ENCODE measurements at regions not wholly inside any gene's neighbourhood (a gene's known extent, or its start where the extent isn't known, plus 50 kb on each side); places are given as distances from the start of the nearest gene placed in this dataset.

- DNase-seq (ENCODE audit: low spot score): no peak
- TF ChIP-seq, protein P1, sequence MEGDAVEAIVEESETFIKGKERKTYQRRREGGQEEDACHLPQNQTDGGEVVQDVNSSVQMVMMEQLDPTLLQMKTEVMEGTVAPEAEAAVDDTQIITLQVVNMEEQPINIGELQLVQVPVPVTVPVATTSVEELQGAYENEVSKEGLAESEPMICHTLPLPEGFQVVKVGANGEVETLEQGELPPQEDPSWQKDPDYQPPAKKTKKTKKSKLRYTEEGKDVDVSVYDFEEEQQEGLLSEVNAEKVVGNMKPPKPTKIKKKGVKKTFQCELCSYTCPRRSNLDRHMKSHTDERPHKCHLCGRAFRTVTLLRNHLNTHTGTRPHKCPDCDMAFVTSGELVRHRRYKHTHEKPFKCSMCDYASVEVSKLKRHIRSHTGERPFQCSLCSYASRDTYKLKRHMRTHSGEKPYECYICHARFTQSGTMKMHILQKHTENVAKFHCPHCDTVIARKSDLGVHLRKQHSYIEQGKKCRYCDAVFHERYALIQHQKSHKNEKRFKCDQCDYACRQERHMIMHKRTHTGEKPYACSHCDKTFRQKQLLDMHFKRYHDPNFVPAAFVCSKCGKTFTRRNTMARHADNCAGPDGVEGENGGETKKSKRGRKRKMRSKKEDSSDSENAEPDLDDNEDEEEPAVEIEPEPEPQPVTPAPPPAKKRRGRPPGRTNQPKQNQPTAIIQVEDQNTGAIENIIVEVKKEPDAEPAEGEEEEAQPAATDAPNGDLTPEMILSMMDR (IDR thresholded peaks at IDR 0.05): no peak
- peaks cover 26% of the 10 kb centered on the region for H3K27me3 Mint-ChIP-seq (ENCODE audit: low read depth)
- H3K4me3 Mint-ChIP-seq (ENCODE audit: unreplicated experiment): no peak overlapping the region
- H3K36me3 Mint-ChIP-seq (ENCODE audit: low read depth): no peaks in the 10 kb centered on the region
- H3K4me1 Mint-ChIP-seq (ENCODE audit: low read depth): no peaks in the 10 kb centered on the region
- H3K9me3 Mint-ChIP-seq (ENCODE audit: low read depth): no peaks in the 10 kb centered on the region
- no peak overlapping the region for H3K27ac Mint-ChIP-seq (ENCODE audit: unreplicated experiment)
These were observed 455.1 kb downstream of the PLCL1 start for GRCh38 chr2:198259496-198259895.

DNA sequence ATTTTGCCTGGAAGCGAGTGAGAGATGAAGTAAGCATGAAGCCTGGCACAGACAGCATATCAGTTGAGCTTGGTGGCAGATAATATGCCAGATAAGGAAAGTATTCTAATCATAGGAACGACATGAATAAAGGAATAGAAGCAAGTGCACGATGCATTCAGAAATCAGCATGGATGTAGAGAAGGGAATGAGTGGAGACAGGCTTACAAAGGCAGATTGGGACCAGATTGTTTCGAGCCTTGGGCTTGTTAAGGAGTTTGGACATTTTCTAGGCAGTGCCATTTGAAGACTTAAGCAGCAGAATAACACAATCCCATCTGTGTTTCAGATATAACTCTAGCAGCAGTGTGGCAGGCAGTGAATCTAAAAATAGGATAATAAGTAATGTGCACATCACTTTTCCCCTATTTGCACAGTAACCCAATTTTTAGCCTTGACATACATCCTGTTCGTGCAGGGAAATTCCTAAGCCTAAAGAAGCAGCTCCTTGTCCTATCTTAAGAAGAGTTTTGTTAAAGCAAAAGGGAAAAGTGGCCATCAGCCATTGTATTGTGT is 450.2 kb downstream of the PLCL1 start:
- TF ChIP-seq, protein P1 (IDR thresholded peaks at IDR 0.05): no peak
- Mint-ChIP-seq H3K4me1 (ENCODE audit: low read depth) (no peaks in the 10 kb centered on the region), H3K36me3 (ENCODE audit: low read depth) (no peaks in the 10 kb centered on the region), H3K9me3 (ENCODE audit: low read depth) (peaks cover 2% of the 10 kb centered on the region), H3K27ac (ENCODE audit: unreplicated experiment) (no peak overlapping the region), H3K27me3 (ENCODE audit: low read depth) (peaks cover 30% of the 10 kb centered on the region), H3K4me3 (ENCODE audit: unreplicated experiment) (no peak overlapping the region)
- no peak for DNase-seq (ENCODE audit: low spot score)

- H3K9me3 Mint-ChIP-seq (ENCODE audit: low read depth): peaks cover 3% of the 10 kb centered on the region
- no peak for DNase-seq (ENCODE audit: low spot score)
- no peak overlapping the region for H3K4me3 Mint-ChIP-seq (ENCODE audit: unreplicated experiment)
These were observed 449.6 kb downstream of the PLCL1 start for GRCh38 chr2:198253995-198254394.

DNA sequence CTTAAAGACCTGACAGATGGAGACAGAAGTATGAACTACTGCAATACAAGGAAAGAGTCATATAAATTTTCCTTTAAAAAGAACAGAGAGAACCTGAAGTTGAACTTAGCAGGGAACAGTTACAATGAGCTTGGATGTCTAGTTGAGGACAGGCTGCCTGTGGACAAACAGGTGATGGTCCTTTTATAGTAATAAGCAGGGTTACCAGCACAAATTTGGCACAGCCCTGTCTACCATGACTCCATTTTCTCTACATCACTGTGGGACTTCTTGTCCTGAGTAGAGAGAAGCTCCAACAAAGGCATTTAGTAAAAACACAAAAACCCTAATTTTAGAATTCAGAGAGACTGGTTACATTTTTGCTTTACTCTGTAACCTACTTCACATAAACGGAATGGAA is 448.1 kb downstream of the PLCL1 start:
- TF ChIP-seq, protein P1 (IDR thresholded peaks at IDR 0.05): no peak
- H3K36me3 Mint-ChIP-seq (ENCODE audit: low read depth): no peaks in the 10 kb centered on the region
- H3K4me1 Mint-ChIP-seq (ENCODE audit: low read depth): no peaks in the 10 kb centered on the region
- no peak overlapping the region for H3K27ac Mint-ChIP-seq (ENCODE audit: unreplicated experiment)
- no peak overlapping the region for H3K4me3 Mint-ChIP-seq (ENCODE audit: unreplicated experiment)
- peaks cover 3% of the 10 kb centered on the region for H3K9me3 Mint-ChIP-seq (ENCODE audit: low read depth)
- peaks cover 11% of the 10 kb centered on the region for H3K27me3 Mint-ChIP-seq (ENCODE audit: low read depth)
- no peak for DNase-seq (ENCODE audit: low spot score)

More at GRCh38 chr2:198253995-198254394, 449.6 kb downstream of the PLCL1 start:
- no peak overlapping the region for H3K27ac Mint-ChIP-seq (ENCODE audit: unreplicated experiment)
- H3K27me3 Mint-ChIP-seq (ENCODE audit: low read depth): peaks cover 24% of the 10 kb centered on the region
- H3K36me3 Mint-ChIP-seq (ENCODE audit: low read depth): no peaks in the 10 kb centered on the region
- no peaks in the 10 kb centered on the region for H3K4me1 Mint-ChIP-seq (ENCODE audit: low read depth)
- TF ChIP-seq, protein P1 (IDR thresholded peaks at IDR 0.05): no peak

DNA sequence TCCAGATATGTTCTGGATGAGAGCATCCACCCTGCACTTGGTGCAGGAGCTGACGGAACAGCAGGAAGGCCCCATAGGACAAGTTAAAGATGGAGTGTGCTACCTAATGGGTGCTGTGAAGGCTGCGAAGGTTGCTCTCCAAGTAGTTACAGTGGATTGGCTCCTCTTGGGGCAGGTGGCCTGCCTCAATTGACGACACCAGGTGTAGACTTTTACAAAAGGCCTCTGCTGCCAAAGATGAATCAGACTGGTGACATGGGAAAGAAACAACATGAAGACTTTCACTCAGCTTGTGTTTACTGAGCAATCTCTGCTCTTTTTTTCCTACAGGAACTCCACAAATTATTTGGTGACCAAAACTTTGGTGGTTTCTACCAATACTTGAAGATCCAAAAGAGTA is 437.7 kb downstream of the PLCL1 start:
- H3K36me3 Mint-ChIP-seq (ENCODE audit: low read depth): no peaks in the 10 kb centered on the region
- no peaks in the 10 kb centered on the region for H3K4me1 Mint-ChIP-seq (ENCODE audit: low read depth)
- TF ChIP-seq, protein P1 (IDR thresholded peaks at IDR 0.05): no peak
- no peak for DNase-seq (ENCODE audit: low spot score)
- H3K27ac Mint-ChIP-seq (ENCODE audit: unreplicated experiment): no peak overlapping the region
- no peak overlapping the region for H3K4me3 Mint-ChIP-seq (ENCODE audit: unreplicated experiment)
- H3K9me3 Mint-ChIP-seq (ENCODE audit: low read depth): no peaks in the 10 kb centered on the region
- H3K27me3 Mint-ChIP-seq (ENCODE audit: low read depth): peaks cover 5% of the 10 kb centered on the region

Data from chondrocyte (in vitro differentiated cells).